ENCODE measurements at regions not wholly inside any gene's neighbourhood (a gene's known extent, or its start where the extent isn't known, plus 50 kb on each side); places are given as distances from the start of the nearest gene placed in this dataset.

- TF ChIP-seq POLR2AphosphoS5 (IDR thresholded peaks at IDR 0.05; ENCODE audit: low read depth, low read length), result no peak
- no peak for TF ChIP-seq REST (IDR thresholded peaks at IDR 0.05; ENCODE audit: insufficient read depth in 1 of 2, low read depth in 2 of 2, low read length in 2 of 2)
- no peak for TF ChIP-seq SIN3A (IDR thresholded peaks at IDR 0.05; ENCODE audit: borderline replicate concordance, insufficient read depth, low read length)
- no peak for TF ChIP-seq FOXP2 (optimal IDR thresholded peaks at IDR 0.05; ENCODE audit: borderline replicate concordance, extremely low read depth, extremely low read length, insufficient read depth)
These were observed 165.4 kb upstream of the FOXQ1 start for GRCh38 chr6:1146500-1146899.
